AG04450 (cell line): ENCODE measurements at regions not wholly inside any gene's neighbourhood (a gene's known extent, or its start where the extent isn't known, plus 50 kb on each side); places are given as distances from the start of the nearest gene placed in this dataset.

Experiments
- CTCF ChIA-PET: fragments of 300-600, 350-600 bp; formaldehyde crosslinking; extraction: SDS; loops from one replicate; lab custom pipeline; 2022; ENCODE audit warnings: antibody characterized with exemption, inconsistent platforms; lab: Charles Lee
- POLR2A ChIA-PET: fragments of 350-600 bp; formaldehyde crosslinking; extraction: SDS; loops from one replicate; lab custom pipeline; 2021; ENCODE audit warnings: antibody characterized with exemption, inconsistent platforms; lab: Yijun Ruan, JAX
- DNase-seq: peaks from one replicate; pipeline ENCODE4 v3.0.0-alpha.2; 2011; ENCODE audit warnings: low read depth, low spot score
- H3K27ac ChIP-seq: one replicate; pipeline ENCODE4 v1.5.1; 2012; ENCODE audit warnings: low read depth, low read length, control low read depth
- H3K27me3 ChIP-seq: one replicate; pipeline ENCODE4 v1.6.0; 2012; ENCODE audit warnings: low read length; ENCODE audit not compliant: control insufficient read depth, insufficient read depth
- H3K4me3 ChIP-seq: 2 replicates; pipeline ENCODE4 v1.5.1; 2011; ENCODE audit warnings: mild to moderate bottlenecking, low read depth, low read length, control low read depth
- H3K9me3 ChIP-seq: 2 replicates; pipeline ENCODE4 v1.5.1; 2012; ENCODE audit warnings: low read length; ENCODE audit not compliant: control insufficient read depth, insufficient read depth
- TF ChIP-seq, protein P1 (sequence below): IDR thresholded peaks from 2 replicates; pipeline ENCODE4 v1.5.1; 2011; ENCODE audit warnings: low read depth, low read length, control low read depth, inconsistent platforms

DNA sequence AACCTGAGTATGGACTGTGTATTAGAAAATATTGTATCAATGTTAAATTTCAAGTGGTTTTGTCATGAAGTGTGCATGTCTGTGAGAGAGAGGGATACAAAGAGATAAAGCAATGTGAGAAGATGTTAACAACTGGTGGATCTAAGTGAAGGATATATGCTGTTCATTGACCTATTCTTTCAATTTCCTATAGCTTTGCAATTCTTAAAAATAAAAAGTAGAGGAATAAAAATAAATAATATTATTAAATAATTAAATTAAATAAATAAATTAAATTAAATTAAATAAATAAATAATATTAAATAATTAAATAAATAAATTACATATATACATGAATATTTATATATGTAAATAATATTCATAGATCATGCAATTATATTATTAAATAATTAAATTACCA lies 131.2 kb upstream of the DACH1 start:
- ChIA-PET CTCF (no interaction called here), POLR2A (no interaction called here)
- TF ChIP-seq, protein P1, sequence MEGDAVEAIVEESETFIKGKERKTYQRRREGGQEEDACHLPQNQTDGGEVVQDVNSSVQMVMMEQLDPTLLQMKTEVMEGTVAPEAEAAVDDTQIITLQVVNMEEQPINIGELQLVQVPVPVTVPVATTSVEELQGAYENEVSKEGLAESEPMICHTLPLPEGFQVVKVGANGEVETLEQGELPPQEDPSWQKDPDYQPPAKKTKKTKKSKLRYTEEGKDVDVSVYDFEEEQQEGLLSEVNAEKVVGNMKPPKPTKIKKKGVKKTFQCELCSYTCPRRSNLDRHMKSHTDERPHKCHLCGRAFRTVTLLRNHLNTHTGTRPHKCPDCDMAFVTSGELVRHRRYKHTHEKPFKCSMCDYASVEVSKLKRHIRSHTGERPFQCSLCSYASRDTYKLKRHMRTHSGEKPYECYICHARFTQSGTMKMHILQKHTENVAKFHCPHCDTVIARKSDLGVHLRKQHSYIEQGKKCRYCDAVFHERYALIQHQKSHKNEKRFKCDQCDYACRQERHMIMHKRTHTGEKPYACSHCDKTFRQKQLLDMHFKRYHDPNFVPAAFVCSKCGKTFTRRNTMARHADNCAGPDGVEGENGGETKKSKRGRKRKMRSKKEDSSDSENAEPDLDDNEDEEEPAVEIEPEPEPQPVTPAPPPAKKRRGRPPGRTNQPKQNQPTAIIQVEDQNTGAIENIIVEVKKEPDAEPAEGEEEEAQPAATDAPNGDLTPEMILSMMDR: no peak
- no peaks in the 10 kb centered on the region; the same call in 1 of the 2 replicates for H3K9me3 ChIP-seq
- H3K27ac ChIP-seq: no peak overlapping the region
- no peak for DNase-seq
- no peak overlapping the region for H3K4me3 ChIP-seq
- no peaks in the 10 kb centered on the region for H3K27me3 ChIP-seq

DNA sequence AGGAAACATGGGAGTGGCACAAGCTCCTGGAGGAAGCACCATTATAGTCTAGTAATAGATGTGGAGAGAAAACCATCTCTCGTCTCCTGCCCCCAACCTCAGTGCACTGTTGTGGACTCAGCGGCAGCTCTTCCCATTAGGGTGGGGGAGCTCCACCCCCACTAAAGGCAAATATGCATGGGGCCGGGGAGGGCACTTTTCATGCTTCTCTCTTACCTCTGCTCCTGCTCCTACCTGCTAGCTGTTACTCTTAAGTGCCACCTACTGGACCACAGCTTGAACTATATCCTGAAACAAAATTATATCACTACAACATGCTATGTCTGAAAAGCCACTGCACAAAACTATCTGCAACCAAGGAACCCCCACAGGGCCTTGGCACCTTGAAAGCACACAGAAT lies 112.6 kb upstream of the DACH1 start:
- no peak overlapping the region for H3K4me3 ChIP-seq
- TF ChIP-seq, protein P1: no peak
- H3K27ac ChIP-seq: no peak overlapping the region
- H3K27me3 ChIP-seq: no peaks in the 10 kb centered on the region
- ChIA-PET POLR2A (no interaction called here), CTCF (no interaction called here)
- peaks cover 4% of the 10 kb centered on the region; the same call in 1 of the 2 replicates for H3K9me3 ChIP-seq
- DNase-seq: no peak

DNA sequence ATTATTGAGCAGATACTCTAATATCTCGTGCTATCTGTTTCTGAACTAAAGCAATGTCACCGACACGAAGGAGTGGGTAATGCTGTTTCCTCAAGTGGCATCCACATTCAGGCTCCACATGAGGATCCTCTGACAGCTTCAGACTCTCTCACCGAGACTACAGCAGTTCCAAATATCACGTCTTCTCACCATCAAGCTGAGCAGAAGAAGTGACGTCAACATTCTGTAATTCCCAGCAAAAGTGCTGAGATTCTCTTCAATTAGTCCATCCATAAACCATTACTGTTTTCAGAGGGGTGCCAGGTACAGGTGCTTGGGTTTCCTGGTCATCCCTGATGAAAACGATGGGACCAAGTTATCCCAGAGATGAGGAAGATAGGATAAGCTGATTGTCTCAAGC lies 110.0 kb upstream of the DACH1 start:
- Histone ChIP-seq H3K27ac (no peak overlapping the region), H3K27me3 (no peaks in the 10 kb centered on the region), H3K9me3 (peaks cover 4% of the 10 kb centered on the region; the same call in 1 of the 2 replicates), H3K4me3 (no peak overlapping the region)
- POLR2A ChIA-PET: no interaction called here
- TF ChIP-seq, protein P1: no peak
- CTCF ChIA-PET: no interaction called here
- DNase-seq: no peak

DNA sequence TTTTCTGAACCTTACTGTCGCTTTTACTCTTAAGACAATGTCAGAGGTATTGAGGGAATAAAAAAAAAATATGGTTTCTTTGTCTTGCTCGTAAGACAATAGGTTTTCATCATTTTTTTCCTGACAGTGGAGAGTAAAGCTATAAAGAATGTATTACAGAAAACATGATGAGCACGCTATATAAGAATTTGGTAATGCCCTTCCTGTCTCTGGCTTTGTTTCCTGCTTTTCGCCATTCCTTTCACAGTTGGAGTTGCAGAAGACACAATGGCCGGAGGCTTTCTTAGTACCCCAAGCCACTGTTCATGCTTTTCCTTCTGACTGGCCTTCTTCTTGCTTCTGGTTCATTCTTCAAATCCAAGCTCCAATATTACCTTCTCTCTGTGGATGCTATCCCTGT lies 101.0 kb upstream of the DACH1 start:
- Histone ChIP-seq H3K27me3 (no peaks in the 10 kb centered on the region), H3K9me3 (no peaks in the 10 kb centered on the region), H3K27ac (no peak overlapping the region), H3K4me3 (no peak overlapping the region)
- TF ChIP-seq, protein P1: no peak
- no peak for DNase-seq
- ChIA-PET POLR2A (no interaction called here), CTCF (no interaction called here)

DNA sequence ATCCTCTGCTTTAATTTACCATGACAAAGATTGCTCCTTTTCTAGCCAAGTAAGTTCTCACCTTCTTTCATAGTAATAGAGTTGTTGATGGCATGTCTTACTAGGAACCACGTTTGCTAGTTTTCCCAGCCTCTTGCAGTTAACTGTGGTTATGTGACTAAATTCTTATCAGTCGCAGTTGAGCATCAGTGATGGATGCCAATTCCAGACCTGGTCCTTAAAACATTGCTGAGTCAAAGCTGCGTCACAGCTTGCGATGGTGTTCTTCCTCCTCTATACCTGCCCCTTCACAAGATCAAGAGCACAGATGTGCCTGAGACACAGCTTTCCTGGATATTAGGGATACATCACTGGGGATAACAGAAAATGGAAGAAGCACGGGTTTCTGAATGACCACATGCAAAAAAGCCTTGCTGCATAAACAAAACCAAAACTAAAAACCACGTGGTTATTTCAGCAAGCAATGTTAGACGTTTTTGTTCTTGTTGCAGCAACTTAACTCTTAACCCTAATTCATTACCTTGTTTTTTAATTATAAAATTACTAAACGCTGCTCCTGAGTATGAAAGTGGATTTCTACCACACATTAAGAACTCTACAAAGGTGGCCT lies 97.6 kb upstream of the DACH1 start:
- H3K4me3 ChIP-seq: no peak overlapping the region
- no peaks in the 10 kb centered on the region for H3K9me3 ChIP-seq
- POLR2A ChIA-PET: no interaction called here
- TF ChIP-seq, protein P1: no peak
- CTCF ChIA-PET: no interaction called here
- no peak for DNase-seq
- no peak overlapping the region for H3K27ac ChIP-seq
- H3K27me3 ChIP-seq: no peaks in the 10 kb centered on the region
